Activated CD4-positive, alpha-beta T cell treated with anti-CD3 and anti-CD28 coated beads for 24 hours (primary cell): ENCODE measurements at regions not wholly inside any gene's neighbourhood (a gene's known extent, or its start where the extent isn't known, plus 50 kb on each side); places are given as distances from the start of the nearest gene placed in this dataset.

Source experiments
- DNase-seq, 2 donors: peaks; one replicate each; pipeline ENCODE4 v3.0.0-alpha.2; 2020; ENCODE audit warnings: low read depth in 2 of 2

GRCh38 chr13:75132701-75133695, 349.0 kb downstream of the TBC1D4 start:
- DNase-seq, result no peak

GRCh38 chr13:75129331-75129730, 352.6 kb downstream of the TBC1D4 start:
- no peak for DNase-seq

GRCh38 chr13:75124415-75124814, 357.6 kb downstream of the TBC1D4 start:
- no peak for DNase-seq

GRCh38 chr13:75123428-75123827, 358.5 kb downstream of the TBC1D4 start:
- no peak for DNase-seq

- no peak for DNase-seq
Measured at GRCh38 chr13:75120085-75120484, 361.9 kb downstream of the TBC1D4 start.

GRCh38 chr13:75115171-75115570, 366.8 kb downstream of the TBC1D4 start:
- no peak for DNase-seq

- DNase-seq, result no peak
Measured at GRCh38 chr13:75103976-75104375, 378.0 kb downstream of the TBC1D4 start.

GRCh38 chr13:75102001-75102716, 379.8 kb downstream of the TBC1D4 start:
- no peak for DNase-seq

GRCh38 chr13:75101348-75101747, 380.6 kb downstream of the TBC1D4 start:
- no peak for DNase-seq

- DNase-seq, result no peak
Measured at GRCh38 chr13:75092143-75092542, 389.8 kb downstream of the TBC1D4 start.

GRCh38 chr13:75091718-75092117, 390.3 kb downstream of the TBC1D4 start:
- no peak for DNase-seq

- DNase-seq, result no peak
Measured at GRCh38 chr13:75090872-75091615, 390.9 kb downstream of the TBC1D4 start.

- no peak for DNase-seq
Measured at GRCh38 chr13:75088915-75089314, 393.1 kb downstream of the TBC1D4 start.

GRCh38 chr13:75079226-75079625, 402.7 kb downstream of the TBC1D4 start:
- no peak for DNase-seq

GRCh38 chr13:75076476-75076875, 405.5 kb downstream of the TBC1D4 start:
- no peak for DNase-seq

- DNase-seq, result no peak
Measured at GRCh38 chr13:75073786-75074185, 408.2 kb downstream of the TBC1D4 start.

- DNase-seq, result no peak
Measured at GRCh38 chr13:75072891-75073290, 409.1 kb downstream of the TBC1D4 start.

GRCh38 chr13:75072368-75072767, 409.6 kb downstream of the TBC1D4 start:
- DNase-seq, result no peak

- no peak for DNase-seq
Measured at GRCh38 chr13:75071796-75072195, 410.2 kb downstream of the TBC1D4 start.

GRCh38 chr13:75071395-75071794, 410.6 kb downstream of the TBC1D4 start:
- no peak for DNase-seq

GRCh38 chr13:75061909-75062308, 420.1 kb downstream of the TBC1D4 start:
- no peak for DNase-seq

GRCh38 chr13:75055296-75055695, 426.7 kb downstream of the TBC1D4 start:
- no peak for DNase-seq
